SU-DHL-6 (cell line): ENCODE measurements at regions not wholly inside any gene's neighbourhood (a gene's known extent, or its start where the extent isn't known, plus 50 kb on each side); places are given as distances from the start of the nearest gene placed in this dataset.
"Not testable (repeated sequence)": the region's sequence is repeated elsewhere in the genome, so short reads cannot be mapped to it uniquely, and the experiment has no call there.

Experiments
- H2AFZ ChIP-seq: fragments of 200-600 bp; sonication (generic); 2 replicates; pipeline ENCODE4 v1.6.1; 2014; ENCODE audit warnings: low read depth, mild to moderate bottlenecking, moderate library complexity, mixed read lengths, antibody characterized with exemption, low read length; ENCODE audit not compliant: severe bottlenecking
- H3F3A ChIP-seq: fragments of 200-600 bp; shearing (Covaris generic); 2 replicates; pipeline ENCODE4 v1.6.0; 2016; ENCODE audit warnings: antibody characterized with exemption, mild to moderate bottlenecking; ENCODE audit not compliant: insufficient read depth
- H3K27ac ChIP-seq: fragments of 200-600 bp; sonication (generic); 2 replicates; pipeline ENCODE4 v1.5.1; 2016; ENCODE audit warnings: low read depth, mild to moderate bottlenecking, low read length, moderate library complexity, mixed read lengths
- H3K27me3 ChIP-seq: fragments of 200-600 bp; sonication (generic), shearing (Covaris generic); 2 replicates; pipeline ENCODE4 v1.6.0; 2014; ENCODE audit warnings: mild to moderate bottlenecking, low read length
- H3K36me3 ChIP-seq: fragments of 200-600 bp; sonication (generic); 2 replicates; pipeline ENCODE4 v1.6.1; 2014; ENCODE audit warnings: mild to moderate bottlenecking, low read length, mixed read lengths
- H3K4me2 ChIP-seq: fragments of 300-600, 200-600 bp; shearing (Covaris generic), sonication (generic); 2 replicates; pipeline ENCODE4 v1.6.0; 2014; ENCODE audit warnings: low read length, low read depth, mild to moderate bottlenecking; ENCODE audit not compliant: poor library complexity, severe bottlenecking
- H3K4me3 ChIP-seq: fragments of 200-600 bp; sonication (generic); 2 replicates; pipeline ENCODE4 v1.5.1; 2014; ENCODE audit warnings: antibody characterized with exemption, low read length, mild to moderate bottlenecking, mixed read lengths; ENCODE audit not compliant: insufficient read depth, poor library complexity, severe bottlenecking
- H3K79me2 ChIP-seq: fragments of 200-600 bp; sonication (generic); 2 replicates; pipeline ENCODE4 v1.6.1; 2014; ENCODE audit warnings: mild to moderate bottlenecking, low read length, moderate library complexity; ENCODE audit not compliant: insufficient read depth
- H3K9ac ChIP-seq: fragments of 200-600 bp; sonication (generic); 2 replicates; pipeline ENCODE4 v1.7.0; 2014; ENCODE audit warnings: mild to moderate bottlenecking, low read length
- H3K9me2 ChIP-seq: fragments of 200-600 bp; sonication (generic); replicated peaks from 2 replicates; pipeline ENCODE4 v1.6.1; 2014; ENCODE audit warnings: low read length; ENCODE audit not compliant: insufficient read depth
- H3K9me3 ChIP-seq: fragments of 200-600 bp; sonication (generic); 2 replicates; pipeline ENCODE4 v1.6.1; 2014; ENCODE audit warnings: low read length, mixed read lengths; ENCODE audit not compliant: insufficient read depth
- H4K20me1 ChIP-seq: fragments of 200-600 bp; sonication (generic); 2 replicates; pipeline ENCODE4 v1.6.1; 2014; ENCODE audit warnings: low read depth, mild to moderate bottlenecking, antibody characterized with exemption, low read length, moderate library complexity, mixed read lengths

- not testable (repeated sequence) for H3K9me3 ChIP-seq, H3F3A ChIP-seq, H3K9ac ChIP-seq, H3K4me2 ChIP-seq, H3K36me3 ChIP-seq, H3K27ac ChIP-seq, H2AFZ ChIP-seq, H3K79me2 ChIP-seq, H4K20me1 ChIP-seq, H3K9me2 ChIP-seq, H3K4me3 ChIP-seq, H3K27me3 ChIP-seq
Measured at GRCh38 chr2:87093937-87094529, 72.4 kb upstream of the PLGLB1 start.

- H3K36me3 ChIP-seq, H3K9me3 ChIP-seq, H3K27ac ChIP-seq, H3F3A ChIP-seq, H3K27me3 ChIP-seq, H3K79me2 ChIP-seq, H3K9ac ChIP-seq, H2AFZ ChIP-seq, H3K4me3 ChIP-seq, H3K9me2 ChIP-seq, H4K20me1 ChIP-seq, H3K4me2 ChIP-seq: not testable (repeated sequence)
Measured at GRCh38 chr2:87095804-87096203, 74.2 kb upstream of the PLGLB1 start.

- H3K27ac ChIP-seq, H3K9me2 ChIP-seq, H3K4me2 ChIP-seq, H4K20me1 ChIP-seq, H3K4me3 ChIP-seq, H3K9me3 ChIP-seq, H3K27me3 ChIP-seq, H3K9ac ChIP-seq, H3K79me2 ChIP-seq, H3F3A ChIP-seq, H3K36me3 ChIP-seq, H2AFZ ChIP-seq: not testable (repeated sequence)
Measured at GRCh38 chr2:87128761-87129553, 107.3 kb upstream of the PLGLB1 start.

- not testable (repeated sequence) for H3K79me2 ChIP-seq, H3K36me3 ChIP-seq, H3F3A ChIP-seq, H3K9me2 ChIP-seq, H3K4me3 ChIP-seq, H3K4me2 ChIP-seq, H3K9ac ChIP-seq, H4K20me1 ChIP-seq, H3K27me3 ChIP-seq, H3K9me3 ChIP-seq, H3K27ac ChIP-seq, H2AFZ ChIP-seq
Measured at GRCh38 chr2:87132577-87132976, 110.9 kb upstream of the PLGLB1 start.

- not testable (repeated sequence) for H3F3A ChIP-seq, H4K20me1 ChIP-seq, H3K36me3 ChIP-seq, H3K27me3 ChIP-seq, H3K9ac ChIP-seq, H3K27ac ChIP-seq, H3K4me2 ChIP-seq, H2AFZ ChIP-seq, H3K9me3 ChIP-seq, H3K4me3 ChIP-seq, H3K79me2 ChIP-seq, H3K9me2 ChIP-seq
Measured at GRCh38 chr2:87151835-87152493, 130.3 kb upstream of the PLGLB1 start.

- not testable (repeated sequence) for H3K4me3 ChIP-seq, H3K36me3 ChIP-seq
Measured at GRCh38 chr2:87174454-87174853, 152.8 kb upstream of the PLGLB1 start.

GRCh38 chr2:87183373-87183772, 161.7 kb upstream of the PLGLB1 start:
- H3K9me3 ChIP-seq, H3K27ac ChIP-seq, H2AFZ ChIP-seq, H3F3A ChIP-seq, H4K20me1 ChIP-seq, H3K27me3 ChIP-seq, H3K79me2 ChIP-seq, H3K36me3 ChIP-seq, H3K9ac ChIP-seq, H3K9me2 ChIP-seq, H3K4me2 ChIP-seq, H3K4me3 ChIP-seq: not testable (repeated sequence)

More at GRCh38 chr2:87174454-87174853, 152.8 kb upstream of the PLGLB1 start:
- H2AFZ ChIP-seq, H3K9me3 ChIP-seq, H3K9me2 ChIP-seq, H3F3A ChIP-seq, H4K20me1 ChIP-seq, H3K9ac ChIP-seq, H3K27me3 ChIP-seq, H3K79me2 ChIP-seq, H3K4me2 ChIP-seq, H3K27ac ChIP-seq: not testable (repeated sequence)

- H3K9ac ChIP-seq, H3K27ac ChIP-seq, H3K4me2 ChIP-seq, H3K36me3 ChIP-seq, H3F3A ChIP-seq, H3K79me2 ChIP-seq, H3K27me3 ChIP-seq, H3K9me2 ChIP-seq, H3K9me3 ChIP-seq, H3K4me3 ChIP-seq, H2AFZ ChIP-seq, H4K20me1 ChIP-seq: not testable (repeated sequence)
Measured at GRCh38 chr2:87184260-87184659, 162.6 kb upstream of the PLGLB1 start.
